Kidney (tissue), 13 donors: ENCODE measurements at regions not wholly inside any gene's neighbourhood (a gene's known extent, or its start where the extent isn't known, plus 50 kb on each side); places are given as distances from the start of the nearest gene placed in this dataset. TPM values are rescaled to one million over a fixed set of nuclear protein-coding genes. Genes with fewer than 3 reads are reported as not detected.

ENCODE experiments used
- DNase-seq, 5 donors: peaks; one replicate each; pipeline ENCODE4 v3.0.0-alpha.2; 2013 to 2020
- FAIRE-seq: peaks from 2 replicates; lab custom pipeline; 2012; peaks lifted over from hg19 to GRCh38; lab: Jason Lieb, UNC
- H3K27ac ChIP-seq, 2 donors: one replicate each; pipeline ENCODE4 v1.7.0; 2013; ENCODE audit warnings: low read depth in 2 of 2, low read length in 2 of 2, inconsistent platforms in 1 of 2
- H3K27me3 ChIP-seq: one replicate; pipeline ENCODE4 v1.7.1; 2013; ENCODE audit warnings: low read length, inconsistent platforms; ENCODE audit not compliant: control insufficient read depth, insufficient read depth
- H3K36me3 ChIP-seq, 3 donors: one replicate each; pipeline versions ENCODE4 v1.7.0 to v1.7.1; 2013; ENCODE audit warnings: low read length in 3 of 3, control low read depth in 1 of 3, inconsistent platforms in 1 of 3; ENCODE audit not compliant: insufficient read depth in 3 of 3, control insufficient read depth in 2 of 3
- H3K4me1 ChIP-seq, 3 donors: one replicate each; pipeline versions ENCODE4 v1.7.0 to v1.7.1; 2013; ENCODE audit warnings: low read length in 3 of 3, inconsistent platforms in 1 of 3, low read depth in 1 of 3; ENCODE audit not compliant: control insufficient read depth in 2 of 3, insufficient read depth in 2 of 3
- H3K4me3 ChIP-seq, 3 donors: one replicate each; pipeline versions ENCODE4 v1.7.0 to v1.8.1; 2013; ENCODE audit warnings: low read length in 3 of 3, control low read depth in 1 of 3, inconsistent platforms in 1 of 3
- H3K9ac ChIP-seq, 3 donors: one replicate each; pipeline versions ENCODE4 v1.7.0 to v1.7.1; 2013; ENCODE audit warnings: low read length in 3 of 3, control low read depth in 1 of 3, inconsistent platforms in 1 of 3
- H3K9me3 ChIP-seq, 3 donors: one replicate each; pipeline versions ENCODE4 v1.7.0 to v1.7.1; 2013; ENCODE audit warnings: low read length in 3 of 3, control low read depth in 1 of 3, inconsistent platforms in 1 of 3; ENCODE audit not compliant: control insufficient read depth in 2 of 3, insufficient read depth in 1 of 3
- intact Hi-C: fragments of 100-400 bp; cut with DNase I; formaldehyde crosslinking; loops from one replicate; pipeline ENCODE4 v1.11.1; 2022
- microRNA-seq: library from miRNA; unstranded; fragments of <30 nt; microRNA quantifications from one replicate; pipeline ENCODE4 v1.2.0, GENCODE V29; 2020
- TF ChIP-seq, protein P1 (sequence below): IDR thresholded peaks from 3 replicates; pipeline ENCODE4 v1.5.1; 2012; ENCODE audit warnings: mild to moderate bottlenecking, moderate library complexity, borderline replicate concordance; ENCODE audit not compliant: insufficient read depth; ENCODE audit errors: extremely low read depth
- donor health status: control.
- donor health status: control.
- donor health status: control.
- donor health status: control.
- donor health status: control.
- donor health status: DM: yes; HTN: yes; CAD: no.
- donor health status: Normal renal cell carcinoma (clear cell type).

DNA sequence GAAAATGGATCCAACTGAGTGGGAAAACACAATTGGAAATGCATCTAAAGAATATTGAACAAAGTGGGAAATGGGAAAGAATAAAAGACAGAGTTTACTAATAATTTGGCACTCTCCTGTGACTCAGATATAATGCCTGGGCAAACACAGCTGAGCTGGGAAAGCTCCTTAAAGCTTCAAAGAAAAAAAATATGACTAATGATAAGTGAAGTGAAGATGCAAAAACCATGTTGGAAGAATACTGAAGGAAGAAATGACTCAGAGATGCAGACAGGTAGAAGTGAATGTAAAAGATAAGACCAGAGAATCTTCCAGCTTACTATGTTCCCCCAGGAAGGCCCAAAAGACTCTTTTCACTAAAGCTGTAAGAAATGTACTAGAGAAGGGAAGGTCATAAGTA, 62.4 kb upstream of the FOXG1 start:
- Histone ChIP-seq H3K27ac (no peak overlapping the region), H3K4me3 (no peak overlapping the region), H3K4me1 (no peaks in the 10 kb centered on the region), H3K27me3 (no peaks in the 10 kb centered on the region), H3K9me3 (no peaks in the 10 kb centered on the region), H3K9ac (no peak overlapping the region), H3K36me3 (no peaks in the 10 kb centered on the region)
- TF ChIP-seq, protein P1, sequence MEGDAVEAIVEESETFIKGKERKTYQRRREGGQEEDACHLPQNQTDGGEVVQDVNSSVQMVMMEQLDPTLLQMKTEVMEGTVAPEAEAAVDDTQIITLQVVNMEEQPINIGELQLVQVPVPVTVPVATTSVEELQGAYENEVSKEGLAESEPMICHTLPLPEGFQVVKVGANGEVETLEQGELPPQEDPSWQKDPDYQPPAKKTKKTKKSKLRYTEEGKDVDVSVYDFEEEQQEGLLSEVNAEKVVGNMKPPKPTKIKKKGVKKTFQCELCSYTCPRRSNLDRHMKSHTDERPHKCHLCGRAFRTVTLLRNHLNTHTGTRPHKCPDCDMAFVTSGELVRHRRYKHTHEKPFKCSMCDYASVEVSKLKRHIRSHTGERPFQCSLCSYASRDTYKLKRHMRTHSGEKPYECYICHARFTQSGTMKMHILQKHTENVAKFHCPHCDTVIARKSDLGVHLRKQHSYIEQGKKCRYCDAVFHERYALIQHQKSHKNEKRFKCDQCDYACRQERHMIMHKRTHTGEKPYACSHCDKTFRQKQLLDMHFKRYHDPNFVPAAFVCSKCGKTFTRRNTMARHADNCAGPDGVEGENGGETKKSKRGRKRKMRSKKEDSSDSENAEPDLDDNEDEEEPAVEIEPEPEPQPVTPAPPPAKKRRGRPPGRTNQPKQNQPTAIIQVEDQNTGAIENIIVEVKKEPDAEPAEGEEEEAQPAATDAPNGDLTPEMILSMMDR, result no peak
- FAIRE-seq (no peak), DNase-seq (no peak)
- intact Hi-C loops, result no loop called here

DNA sequence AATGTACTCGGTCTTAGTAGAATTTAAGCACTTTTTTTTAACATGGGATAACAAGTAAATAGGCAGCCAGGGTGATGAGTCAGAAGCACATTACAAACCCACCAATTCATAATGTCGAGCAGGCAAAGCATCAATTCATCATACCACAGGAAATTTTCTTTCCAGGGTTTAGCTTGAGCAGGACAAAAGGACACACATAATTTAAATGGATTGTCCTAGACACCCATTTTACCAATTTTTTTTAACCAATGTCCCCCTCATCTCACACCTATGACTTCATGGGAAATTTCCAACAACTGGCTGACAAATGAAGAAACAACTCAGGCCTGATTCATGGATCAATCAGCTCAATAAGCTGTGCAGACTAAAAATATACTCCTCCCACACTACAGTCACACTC, 58.8 kb upstream of the FOXG1 start:
- no peak for FAIRE-seq
- no peak for DNase-seq
- Histone ChIP-seq H3K9me3 (no peaks in the 10 kb centered on the region), H3K36me3 (no peaks in the 10 kb centered on the region), H3K4me3 (no peak overlapping the region), H3K27me3 (no peaks in the 10 kb centered on the region), H3K4me1 (no peaks in the 10 kb centered on the region), H3K9ac (no peak overlapping the region), H3K27ac (no peak overlapping the region)
- intact Hi-C loops, result no loop called here
- TF ChIP-seq, protein P1, result no peak

- DNase-seq (no peak), FAIRE-seq (no peak)
- Histone ChIP-seq H3K4me3 (no peak overlapping the region), H3K36me3 (no peaks in the 10 kb centered on the region), H3K9ac (no peak overlapping the region), H3K4me1 (no peaks in the 10 kb centered on the region), H3K27me3 (no peaks in the 10 kb centered on the region), H3K9me3 (no peaks in the 10 kb centered on the region), H3K27ac (no peak overlapping the region)
- TF ChIP-seq, protein P1, result no peak
- intact Hi-C loops, result no loop called here
Observed at GRCh38 chr14:28709571-28710305, 56.8 kb upstream of the FOXG1 start.

Small RNA genes lying in the stretch of these regions (microRNA-seq; reads per million reads assigned to microRNA genes)
- gene MIR3171, result not detected
- not detected for gene MIR4307
